SK-N-SH treated with all-trans-retinoic acid at 6 μM for 48 hours (cell line): ENCODE measurements at regions not wholly inside any gene's neighbourhood (a gene's known extent, or its start where the extent isn't known, plus 50 kb on each side); places are given as distances from the start of the nearest gene placed in this dataset.

ENCODE experiments used
- ATAC-seq: fragments of 200-7000 bp; cut with Tn5 transposase; 3 replicates; pipeline ENCODE4 v1.9.1; 2020; ENCODE audit warnings: mild to moderate bottlenecking, moderate library complexity
- BACH2 ChIP-seq: fragments of 250-450 bp; sonication (Bioruptor Pico); IDR thresholded peaks from 2 replicates; pipeline ENCODE4 v1.9.0; 2021; ENCODE audit warnings: mild to moderate bottlenecking, borderline replicate concordance
- CSDC2 ChIP-seq: fragments of 250-450 bp; sonication (Bioruptor Pico); IDR thresholded peaks from 2 replicates; pipeline ENCODE4 v1.5.0; 2020; ENCODE audit warnings: mild to moderate bottlenecking, moderate library complexity
- ESRRG ChIP-seq: fragments of 250-450 bp; sonication (Bioruptor Pico); IDR thresholded peaks from 2 replicates; pipeline ENCODE4 v1.6.1; 2021; ENCODE audit warnings: mild to moderate bottlenecking
- GLIS3 ChIP-seq: fragments of 250-450 bp; sonication (Bioruptor Pico); IDR thresholded peaks from 2 replicates; pipeline ENCODE4 v1.5.0; 2020; ENCODE audit warnings: mild to moderate bottlenecking, moderate library complexity
- ISL1 ChIP-seq: fragments of 250-450 bp; sonication (Bioruptor Pico); IDR thresholded peaks from 2 replicates; pipeline ENCODE4 v2.1.2; 2022; ENCODE audit warnings: mild to moderate bottlenecking, moderate library complexity
- PATZ1 ChIP-seq: fragments of 250-450 bp; sonication (Bioruptor Pico); IDR thresholded peaks from 2 replicates; pipeline ENCODE4 v1.8.0; 2020; ENCODE audit warnings: mild to moderate bottlenecking, moderate library complexity, borderline replicate concordance
- POU6F1 ChIP-seq: fragments of 250-450 bp; sonication (Bioruptor Pico); IDR thresholded peaks from 2 replicates; pipeline ENCODE4 v1.8.0; 2021; ENCODE audit warnings: low read depth, mild to moderate bottlenecking, moderate library complexity, borderline replicate concordance
- PPARA ChIP-seq: fragments of 250-450 bp; sonication (Bioruptor Pico); IDR thresholded peaks from 2 replicates; pipeline ENCODE4 v1.5.0; 2020; ENCODE audit warnings: mild to moderate bottlenecking, borderline replicate concordance
- RARB ChIP-seq: fragments of 250-450 bp; sonication (Bioruptor Pico); IDR thresholded peaks from 2 replicates; pipeline ENCODE4 v1.8.0; 2021; ENCODE audit warnings: mild to moderate bottlenecking, moderate library complexity
- SNAI2 ChIP-seq: fragments of 250-450 bp; sonication (Bioruptor Pico); IDR thresholded peaks from 2 replicates; pipeline ENCODE4 v1.5.0; 2020; ENCODE audit warnings: mild to moderate bottlenecking, moderate library complexity
- TCF4 ChIP-seq: fragments of 250-450 bp; sonication (Bioruptor Pico); IDR thresholded peaks from 2 replicates; pipeline ENCODE4 v1.8.0; 2021; ENCODE audit warnings: mild to moderate bottlenecking, moderate library complexity, borderline replicate concordance
- TOX ChIP-seq: fragments of 250-450 bp; sonication (Bioruptor Pico); IDR thresholded peaks from 2 replicates; pipeline ENCODE4 v1.8.0; 2021; ENCODE audit warnings: mild to moderate bottlenecking, moderate library complexity, borderline replicate concordance
- TSHZ2 ChIP-seq: fragments of 250-450 bp; sonication (Bioruptor Pico); IDR thresholded peaks from 2 replicates; pipeline ENCODE4 v1.5.0; 2020; ENCODE audit warnings: mild to moderate bottlenecking, moderate library complexity
- ZC3H10 ChIP-seq: fragments of 250-450 bp; sonication (Bioruptor Pico); IDR thresholded peaks from 2 replicates; pipeline ENCODE4 v1.5.1; 2021; ENCODE audit warnings: mild to moderate bottlenecking, moderate library complexity
- ZFP3 ChIP-seq: fragments of 250-450 bp; sonication (Bioruptor Pico); IDR thresholded peaks from 2 replicates; pipeline ENCODE4 v1.5.0; 2020; ENCODE audit warnings: mild to moderate bottlenecking, moderate library complexity
- ZNF565 ChIP-seq: fragments of 450-650 bp; formaldehyde crosslinking; conservative IDR thresholded peaks from 2 replicates; pipeline ENCODE4 v1.5.0; 2020; ENCODE audit warnings: low read depth, mild to moderate bottlenecking, moderate library complexity
- ZNF70 ChIP-seq: fragments of 450-650 bp; formaldehyde crosslinking; IDR thresholded peaks from 2 replicates; pipeline ENCODE4 v1.5.0; 2020; ENCODE audit warnings: mild to moderate bottlenecking, moderate library complexity
- ZNF8 ChIP-seq: fragments of 450-650 bp; formaldehyde crosslinking; IDR thresholded peaks from 2 replicates; pipeline ENCODE4 v1.5.0; 2020; ENCODE audit warnings: mild to moderate bottlenecking, moderate library complexity

- no peak for ATAC-seq
- TF ChIP-seq BACH2 (CRISPR knock-in tag) (no peak), TOX (no peak), ESRRG (no peak), PATZ1 (CRISPR knock-in tag) (no peak), ZNF70 (CRISPR knock-in tag) (no peak), PPARA (CRISPR knock-in tag) (no peak), SNAI2 (no peak)
Measured at GRCh38 chr9:134234001-134234660, 69.8 kb upstream of the RNU6ATAC start.

- ATAC-seq, result no peak
- TF ChIP-seq BACH2 (CRISPR knock-in tag) (no peak), TCF4 (CRISPR knock-in tag) (no peak), POU6F1 (CRISPR knock-in tag) (no peak), RARB (no peak)
Measured at GRCh38 chr9:134234687-134235359, 70.5 kb upstream of the RNU6ATAC start.

- TF ChIP-seq ZC3H10, result no peak
- TF ChIP-seq, all 23 proteins: peak for 0
- no peak for ATAC-seq
Measured at GRCh38 chr9:134235366-134235765, 71.0 kb upstream of the RNU6ATAC start.

- ATAC-seq, result peak; percentile 46; the same call in 2 of the 3 replicates
- TF ChIP-seq POU6F1 (CRISPR knock-in tag), result no peak
- TF ChIP-seq, all 23 proteins: peak for 0
Measured at GRCh38 chr9:134236001-134236421, 71.6 kb upstream of the RNU6ATAC start.

GRCh38 chr9:134236935-134237629, 72.7 kb upstream of the RNU6ATAC start:
- no peak for ATAC-seq

More at GRCh38 chr9:134236935-134237629, 72.7 kb upstream of the RNU6ATAC start:
- no peak for TF ChIP-seq BACH2 (CRISPR knock-in tag)
- TF ChIP-seq RARB, result no peak
- TF ChIP-seq GLIS3 (CRISPR knock-in tag), result no peak
- TF ChIP-seq SNAI2, result no peak
- no peak for TF ChIP-seq CSDC2 (CRISPR knock-in tag)
- no peak for TF ChIP-seq ZFP3
- TF ChIP-seq ISL1 (CRISPR knock-in tag), result no peak
- no peak for TF ChIP-seq ZC3H10
- TF ChIP-seq PPARA (CRISPR knock-in tag), result no peak
- no peak for TF ChIP-seq TSHZ2 (CRISPR knock-in tag)
- TF ChIP-seq ZNF565, result no peak
- TF ChIP-seq ESRRG, result no peak
- TF ChIP-seq ZNF70 (CRISPR knock-in tag), result no peak
- no peak for TF ChIP-seq PATZ1 (CRISPR knock-in tag)
- TF ChIP-seq ZNF8 (CRISPR knock-in tag), result no peak
- TF ChIP-seq, all 23 proteins: peak for 0
